ENCODE measurements at regions not wholly inside any gene's neighbourhood (a gene's known extent, or its start where the extent isn't known, plus 50 kb on each side); places are given as distances from the start of the nearest gene placed in this dataset.
A peak's percentile ranks its signal among the peaks of the same experiment; 100 is the strongest.

DNA sequence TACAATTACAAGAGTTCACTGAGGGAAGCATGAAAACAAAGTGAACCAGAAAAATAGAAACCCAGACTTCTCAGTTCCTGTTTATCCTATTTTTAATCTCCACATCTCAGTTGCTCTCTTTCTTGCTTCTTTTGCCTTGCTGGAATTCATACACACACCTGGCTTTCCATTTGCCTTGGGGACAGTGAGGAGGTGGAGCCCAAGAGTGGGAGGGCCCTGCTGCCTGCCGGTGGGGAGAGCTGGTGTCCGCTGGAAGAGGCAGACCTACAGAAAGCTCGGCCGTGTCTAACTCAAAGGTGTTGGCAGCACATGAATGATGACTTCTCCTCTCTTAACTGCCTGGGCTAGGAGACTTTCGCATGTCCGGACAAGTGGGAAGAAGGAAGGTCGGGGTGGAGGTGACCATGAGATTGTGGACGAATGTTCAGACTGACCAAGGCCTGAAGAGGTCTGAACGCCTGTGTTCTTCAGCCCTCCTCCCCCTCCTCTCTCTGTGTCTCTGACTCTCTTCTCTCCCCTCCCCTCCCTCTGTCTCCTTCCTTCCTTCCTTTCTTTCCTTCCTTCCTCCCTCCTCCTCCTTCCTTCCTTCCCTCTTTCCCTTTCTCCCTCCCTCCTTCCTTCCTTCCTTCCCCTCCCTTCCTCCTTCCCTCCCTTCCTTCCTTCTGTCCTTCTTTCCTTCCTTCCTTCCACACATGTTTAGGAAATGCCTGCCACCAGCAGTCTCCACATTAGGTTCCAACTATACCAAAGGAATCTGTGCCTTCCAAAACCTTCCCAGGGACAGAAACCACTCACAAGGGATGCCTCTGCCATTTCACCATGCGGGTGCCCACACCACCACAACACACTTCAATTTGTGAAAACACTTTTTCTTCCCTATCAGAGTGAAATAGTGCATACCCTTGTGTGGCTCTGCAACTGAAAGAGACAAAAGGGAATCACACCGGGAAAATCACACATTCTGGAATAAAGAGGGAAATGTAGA lies 157.3 kb upstream of the RUNX1 start:
- no peak for TF ChIP-seq CTCF (IDR thresholded peaks at IDR 0.05 in 4 of 5, conservative IDR thresholded peaks at IDR 0.05 in 1 of 5)
- peak in 1 of 2 donors; percentile 20 for TF ChIP-seq POLR2A (IDR thresholded peaks at IDR 0.05)
